Smooth muscle cell (in vitro differentiated cells): ENCODE measurements at regions not wholly inside any gene's neighbourhood (a gene's known extent, or its start where the extent isn't known, plus 50 kb on each side); places are given as distances from the start of the nearest gene placed in this dataset.

Source experiments
- DNase-seq: peaks from one replicate; lab custom pipeline; 2025; ENCODE audit not compliant: unreplicated experiment; lab: John Stamatoyannopoulos, UW
- H2AFZ ChIP-seq: fragments of 200-600 bp; sonication (generic); 2 replicates; pipeline ENCODE4 v1.6.0; 2016; ENCODE audit warnings: antibody characterized with exemption, low read depth, mild to moderate bottlenecking
- H3F3A ChIP-seq: fragments of 200-600 bp; sonication (generic); 2 replicates; pipeline ENCODE4 v1.6.0; 2017; ENCODE audit warnings: antibody characterized with exemption, low read depth
- H3K27ac ChIP-seq: fragments of 200-600 bp; sonication (generic); 2 replicates; pipeline ENCODE4 v1.5.1; 2016; ENCODE audit warnings: low read depth, mild to moderate bottlenecking
- H3K27me3 ChIP-seq: fragments of 200-600 bp; sonication (generic); 2 replicates; pipeline ENCODE4 v1.6.1; 2016; ENCODE audit warnings: low read depth, mild to moderate bottlenecking
- H3K36me3 ChIP-seq: fragments of 200-600 bp; sonication (generic); 2 replicates; pipeline ENCODE4 v1.5.1; 2016; ENCODE audit warnings: low read depth
- H3K4me1 ChIP-seq: fragments of 200-600 bp; sonication (generic); 2 replicates; pipeline ENCODE4 v1.5.1; 2016; ENCODE audit warnings: low read depth
- H3K4me2 ChIP-seq: fragments of 200-600 bp; sonication (generic); 2 replicates; pipeline ENCODE4 v1.6.0; 2016; ENCODE audit warnings: mild to moderate bottlenecking
- H3K4me3 ChIP-seq: fragments of 200-600 bp; sonication (generic); 2 replicates; pipeline ENCODE4 v1.5.1; 2016; ENCODE audit warnings: mild to moderate bottlenecking
- H3K79me2 ChIP-seq: fragments of 200-600 bp; sonication (generic); 2 replicates; pipeline ENCODE4 v1.6.0; 2016; ENCODE audit warnings: low read depth, mild to moderate bottlenecking
- H3K9ac ChIP-seq: fragments of 200-600 bp; sonication (generic); 2 replicates; pipeline ENCODE4 v1.6.0; 2016; ENCODE audit warnings: low read depth
- H3K9me3 ChIP-seq: fragments of 200-600 bp; sonication (generic); replicated peaks from 2 replicates; pipeline ENCODE4 v1.5.1; 2016; ENCODE audit warnings: low read depth
- H4K20me1 ChIP-seq: fragments of 200-600 bp; sonication (generic); 2 replicates; pipeline ENCODE4 v1.6.0; 2016; ENCODE audit warnings: low read depth
- WGBS: methylation state at CpG from one replicate; pipeline ENCODE4 v1.1.7; 2016; ENCODE audit warnings: low lambda C conversion rate; 5-methylcytosine and 5-hydroxymethylcytosine counted together
- TF ChIP-seq, protein P1 (sequence below): fragments of 200-600 bp; sonication (generic); IDR thresholded peaks from 2 replicates; pipeline ENCODE4 v1.5.1; 2017; ENCODE audit warnings: borderline replicate concordance, mild to moderate bottlenecking, antibody characterized with exemption; ENCODE audit not compliant: insufficient read depth, poor library complexity, severe bottlenecking

DNA sequence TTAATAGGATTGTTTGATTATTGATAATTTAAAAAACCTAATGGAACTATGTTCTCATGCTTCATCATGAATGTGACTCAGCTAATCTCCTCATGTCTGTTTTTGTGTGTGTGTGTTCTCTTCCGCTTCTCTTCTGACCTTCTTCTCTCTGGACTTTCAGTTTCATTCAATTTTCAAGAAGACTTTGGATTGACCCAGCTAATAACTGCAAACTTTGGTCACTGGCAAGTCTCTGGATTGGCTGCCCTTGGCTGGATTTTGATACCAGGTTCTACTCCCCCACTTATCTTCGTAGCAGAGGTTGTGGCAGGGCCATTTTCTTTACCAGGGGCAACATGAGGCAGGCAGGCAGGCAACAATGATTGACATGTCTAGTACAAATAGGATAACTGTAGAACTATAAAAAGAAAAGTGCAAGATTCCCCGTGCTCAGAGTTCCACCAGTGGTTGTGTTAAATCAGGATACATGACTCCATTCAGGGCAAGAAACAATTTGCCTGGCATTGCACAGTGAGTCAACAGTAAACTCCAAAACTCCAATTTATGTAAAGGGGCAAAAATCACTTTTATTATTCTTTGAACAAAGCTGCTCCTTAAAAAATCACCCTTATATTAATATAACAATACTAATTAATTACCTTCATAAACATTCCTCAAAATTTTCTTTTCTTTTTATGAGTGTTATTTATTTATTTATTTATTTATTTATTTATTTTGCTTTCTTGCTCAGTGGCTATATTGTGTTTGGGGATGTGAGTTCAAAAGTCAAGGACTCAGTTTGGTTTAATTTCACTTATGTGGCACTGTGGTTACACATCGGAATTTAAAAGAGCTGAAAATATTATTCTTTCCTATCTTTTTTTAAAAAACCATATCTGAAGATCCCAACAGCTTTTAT is 167.6 kb downstream of the RND3 start:
- no peaks in the 10 kb centered on the region for H3K27me3 ChIP-seq
- H3K79me2 ChIP-seq: no peaks in the 10 kb centered on the region
- 96% methylated on average over 4 of the region's 4 CpGs for WGBS
- no peaks in the 10 kb centered on the region for H3K4me1 ChIP-seq
- H3K4me3 ChIP-seq: no peak overlapping the region
- H2AFZ ChIP-seq: no peak overlapping the region
- TF ChIP-seq, protein P1, sequence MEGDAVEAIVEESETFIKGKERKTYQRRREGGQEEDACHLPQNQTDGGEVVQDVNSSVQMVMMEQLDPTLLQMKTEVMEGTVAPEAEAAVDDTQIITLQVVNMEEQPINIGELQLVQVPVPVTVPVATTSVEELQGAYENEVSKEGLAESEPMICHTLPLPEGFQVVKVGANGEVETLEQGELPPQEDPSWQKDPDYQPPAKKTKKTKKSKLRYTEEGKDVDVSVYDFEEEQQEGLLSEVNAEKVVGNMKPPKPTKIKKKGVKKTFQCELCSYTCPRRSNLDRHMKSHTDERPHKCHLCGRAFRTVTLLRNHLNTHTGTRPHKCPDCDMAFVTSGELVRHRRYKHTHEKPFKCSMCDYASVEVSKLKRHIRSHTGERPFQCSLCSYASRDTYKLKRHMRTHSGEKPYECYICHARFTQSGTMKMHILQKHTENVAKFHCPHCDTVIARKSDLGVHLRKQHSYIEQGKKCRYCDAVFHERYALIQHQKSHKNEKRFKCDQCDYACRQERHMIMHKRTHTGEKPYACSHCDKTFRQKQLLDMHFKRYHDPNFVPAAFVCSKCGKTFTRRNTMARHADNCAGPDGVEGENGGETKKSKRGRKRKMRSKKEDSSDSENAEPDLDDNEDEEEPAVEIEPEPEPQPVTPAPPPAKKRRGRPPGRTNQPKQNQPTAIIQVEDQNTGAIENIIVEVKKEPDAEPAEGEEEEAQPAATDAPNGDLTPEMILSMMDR: no peak
- H3K4me2 ChIP-seq: no peak overlapping the region
- DNase-seq: no peak
- no peak overlapping the region for H3K9ac ChIP-seq
- no peak overlapping the region for H3K27ac ChIP-seq
- H4K20me1 ChIP-seq: no peaks in the 10 kb centered on the region
- peaks cover 11% of the 10 kb centered on the region for H3K9me3 ChIP-seq
- H3F3A ChIP-seq: no peaks in the 10 kb centered on the region
- no peaks in the 10 kb centered on the region for H3K36me3 ChIP-seq

DNA sequence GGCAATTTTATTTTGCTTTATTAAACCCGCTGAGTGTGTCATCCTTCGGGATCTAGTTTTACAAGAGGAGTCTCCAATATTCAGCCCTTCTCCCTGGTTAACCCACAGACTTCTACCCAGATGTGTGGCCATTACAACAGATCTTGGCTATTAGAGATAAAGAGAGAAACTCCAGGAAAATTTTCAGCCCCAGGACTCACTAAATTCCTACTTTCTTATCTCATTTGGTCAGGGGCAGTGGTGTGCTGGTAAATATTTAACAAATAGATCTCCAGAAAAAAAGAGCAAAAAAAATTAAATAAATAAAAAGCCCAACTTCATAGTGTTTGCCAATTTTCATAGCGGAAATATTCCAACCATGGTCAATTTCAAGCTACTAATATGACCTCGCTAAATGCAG is 168.4 kb downstream of the RND3 start:
- Histone ChIP-seq H3K27me3 (no peaks in the 10 kb centered on the region), H2AFZ (no peak overlapping the region), H3K4me2 (no peak overlapping the region), H3K9ac (no peak overlapping the region), H4K20me1 (no peaks in the 10 kb centered on the region), H3K36me3 (no peaks in the 10 kb centered on the region), H3K4me1 (no peaks in the 10 kb centered on the region), H3K79me2 (no peaks in the 10 kb centered on the region), H3K27ac (no peak overlapping the region), H3K9me3 (peaks cover 11% of the 10 kb centered on the region), H3K4me3 (no peak overlapping the region), H3F3A (no peaks in the 10 kb centered on the region)
- DNase-seq: no peak
- 90% methylated on average over 4 of the region's 4 CpGs for WGBS
- TF ChIP-seq, protein P1: no peak

DNA sequence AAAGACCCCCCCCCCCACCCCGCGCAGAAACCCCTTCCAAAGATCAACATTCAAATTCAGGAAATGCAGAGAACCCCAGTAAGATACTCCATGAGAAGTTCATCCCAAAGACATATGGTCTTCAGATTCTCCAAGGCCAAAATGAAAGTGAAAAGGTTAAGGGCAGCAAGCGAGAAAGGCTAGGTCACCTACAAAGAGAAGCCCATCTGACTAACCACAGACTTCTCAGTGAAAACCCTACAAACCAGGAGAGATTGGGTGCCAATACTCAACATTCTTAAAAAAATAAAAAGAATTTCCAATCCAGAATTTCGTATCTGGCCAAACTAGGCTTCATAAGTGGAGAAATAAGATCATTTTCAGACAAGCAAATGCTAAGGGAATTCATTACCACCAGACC is 175.2 kb downstream of the RND3 start:
- 92% methylated on average over 4 of the region's 4 CpGs for WGBS

More for the DNA sequence above, 175.2 kb downstream of the RND3 start:
- Histone ChIP-seq H3K4me3 (no peak overlapping the region), H3K9ac (no peak overlapping the region), H3K36me3 (no peaks in the 10 kb centered on the region), H4K20me1 (no peaks in the 10 kb centered on the region), H2AFZ (no peak overlapping the region), H3K79me2 (no peaks in the 10 kb centered on the region), H3K27me3 (no peaks in the 10 kb centered on the region), H3K27ac (no peak overlapping the region), H3F3A (no peaks in the 10 kb centered on the region), H3K9me3 (peaks cover 15% of the 10 kb centered on the region), H3K4me2 (no peak overlapping the region), H3K4me1 (no peaks in the 10 kb centered on the region)
- TF ChIP-seq, protein P1: no peak
- no peak for DNase-seq
